SK-N-SH treated with all-trans-retinoic acid at 6 μM for 48 hours (cell line): ENCODE measurements at regions not wholly inside any gene's neighbourhood (a gene's known extent, or its start where the extent isn't known, plus 50 kb on each side); places are given as distances from the start of the nearest gene placed in this dataset.

Experiments used
- ATAC-seq: fragments of 200-7000 bp; cut with Tn5 transposase; 3 replicates; pipeline ENCODE4 v1.9.1; 2020; ENCODE audit warnings: mild to moderate bottlenecking, moderate library complexity
- ARNTL ChIP-seq: fragments of 450-650 bp; formaldehyde crosslinking; IDR thresholded peaks from 2 replicates; pipeline ENCODE4 v1.5.0; 2020; ENCODE audit warnings: low read depth, mild to moderate bottlenecking, moderate library complexity, borderline replicate concordance
- CSDC2 ChIP-seq: fragments of 250-450 bp; sonication (Bioruptor Pico); IDR thresholded peaks from 2 replicates; pipeline ENCODE4 v1.5.0; 2020; ENCODE audit warnings: mild to moderate bottlenecking, moderate library complexity
- ESRRG ChIP-seq: fragments of 250-450 bp; sonication (Bioruptor Pico); IDR thresholded peaks from 2 replicates; pipeline ENCODE4 v1.6.1; 2021; ENCODE audit warnings: mild to moderate bottlenecking
- ISL1 ChIP-seq: fragments of 250-450 bp; sonication (Bioruptor Pico); IDR thresholded peaks from 2 replicates; pipeline ENCODE4 v2.1.2; 2022; ENCODE audit warnings: mild to moderate bottlenecking, moderate library complexity
- OSR1 ChIP-seq: fragments of 250-450 bp; sonication (Bioruptor Pico); IDR thresholded peaks from 2 replicates; pipeline ENCODE4 v1.8.0; 2022; ENCODE audit warnings: moderate library complexity, mild to moderate bottlenecking, inconsistent platforms
- PPARA ChIP-seq: fragments of 250-450 bp; sonication (Bioruptor Pico); IDR thresholded peaks from 2 replicates; pipeline ENCODE4 v1.5.0; 2020; ENCODE audit warnings: mild to moderate bottlenecking, borderline replicate concordance
- SNAI2 ChIP-seq: fragments of 250-450 bp; sonication (Bioruptor Pico); IDR thresholded peaks from 2 replicates; pipeline ENCODE4 v1.5.0; 2020; ENCODE audit warnings: mild to moderate bottlenecking, moderate library complexity
- TCF4 ChIP-seq: fragments of 250-450 bp; sonication (Bioruptor Pico); IDR thresholded peaks from 2 replicates; pipeline ENCODE4 v1.8.0; 2021; ENCODE audit warnings: mild to moderate bottlenecking, moderate library complexity, borderline replicate concordance
- ZFP3 ChIP-seq: fragments of 250-450 bp; sonication (Bioruptor Pico); IDR thresholded peaks from 2 replicates; pipeline ENCODE4 v1.5.0; 2020; ENCODE audit warnings: mild to moderate bottlenecking, moderate library complexity
- ZFP30 ChIP-seq: fragments of 450-650 bp; formaldehyde crosslinking; IDR thresholded peaks from 2 replicates; pipeline ENCODE4 v1.5.0; 2022; ENCODE audit warnings: mild to moderate bottlenecking, moderate library complexity
- ZNF565 ChIP-seq: fragments of 450-650 bp; formaldehyde crosslinking; conservative IDR thresholded peaks from 2 replicates; pipeline ENCODE4 v1.5.0; 2020; ENCODE audit warnings: low read depth, mild to moderate bottlenecking, moderate library complexity
- ZNF8 ChIP-seq: fragments of 450-650 bp; formaldehyde crosslinking; IDR thresholded peaks from 2 replicates; pipeline ENCODE4 v1.5.0; 2020; ENCODE audit warnings: mild to moderate bottlenecking, moderate library complexity
- TF ChIP-seq, protein P1 (sequence below): fragments of 250-450 bp; sonication (Bioruptor Pico); IDR thresholded peaks from 2 replicates; pipeline ENCODE4 v1.5.1; 2020; ENCODE audit warnings: low read depth, mild to moderate bottlenecking, moderate library complexity
- TF ChIP-seq, protein P2 (sequence below): fragments of 250-450 bp; sonication (Bioruptor Pico); IDR thresholded peaks from 2 replicates; pipeline ENCODE4 v1.8.0; 2021; ENCODE audit warnings: low read depth, mild to moderate bottlenecking, moderate library complexity, borderline replicate concordance
- TF ChIP-seq, protein P3 (sequence below): fragments of 250-450 bp; sonication (Bioruptor Pico); IDR thresholded peaks from 2 replicates; pipeline ENCODE4 v1.8.0; 2020; ENCODE audit warnings: mild to moderate bottlenecking, moderate library complexity, borderline replicate concordance
- TF ChIP-seq, protein P4 (sequence below): fragments of 250-450 bp; sonication (Bioruptor Pico); IDR thresholded peaks from 2 replicates; pipeline ENCODE4 v1.5.1; 2021; ENCODE audit warnings: mild to moderate bottlenecking, moderate library complexity
- TF ChIP-seq, protein P5 (sequence below): fragments of 250-450 bp; sonication (Bioruptor Pico); IDR thresholded peaks from 2 replicates; pipeline ENCODE4 v1.5.0; 2020; ENCODE audit warnings: mild to moderate bottlenecking, moderate library complexity

DNA sequence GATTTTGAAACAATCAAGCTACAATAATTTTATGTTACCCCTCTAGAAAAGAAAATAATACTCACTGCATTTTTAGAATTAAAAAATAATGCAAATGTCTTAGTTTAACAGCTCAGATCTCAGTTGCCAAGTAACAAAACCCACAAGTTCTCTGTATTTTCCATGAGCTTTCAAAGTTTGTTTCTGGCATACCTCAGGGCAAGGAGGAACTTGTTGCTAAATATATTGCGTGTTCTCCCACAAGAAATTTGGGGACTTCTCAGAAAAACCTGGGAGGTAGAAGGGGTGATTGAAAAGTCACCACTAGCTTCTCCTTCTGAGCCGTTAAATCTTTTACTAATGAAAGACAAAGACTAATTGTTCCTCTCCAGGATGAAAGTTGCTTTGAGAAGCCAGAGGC is 236.8 kb upstream of the MARCKS start:
- no peak for ATAC-seq
- no peak for TF ChIP-seq ZNF565 (CRISPR knock-in tag)
- TF ChIP-seq, protein P1, sequence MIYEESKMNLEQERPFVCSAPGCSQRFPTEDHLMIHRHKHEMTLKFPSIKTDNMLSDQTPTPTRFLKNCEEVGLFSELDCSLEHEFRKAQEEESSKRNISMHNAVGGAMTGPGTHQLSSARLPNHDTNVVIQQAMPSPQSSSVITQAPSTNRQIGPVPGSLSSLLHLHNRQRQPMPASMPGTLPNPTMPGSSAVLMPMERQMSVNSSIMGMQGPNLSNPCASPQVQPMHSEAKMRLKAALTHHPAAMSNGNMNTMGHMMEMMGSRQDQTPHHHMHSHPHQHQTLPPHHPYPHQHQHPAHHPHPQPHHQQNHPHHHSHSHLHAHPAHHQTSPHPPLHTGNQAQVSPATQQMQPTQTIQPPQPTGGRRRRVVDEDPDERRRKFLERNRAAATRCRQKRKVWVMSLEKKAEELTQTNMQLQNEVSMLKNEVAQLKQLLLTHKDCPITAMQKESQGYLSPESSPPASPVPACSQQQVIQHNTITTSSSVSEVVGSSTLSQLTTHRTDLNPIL (CRISPR knock-in tag): no peak

DNA sequence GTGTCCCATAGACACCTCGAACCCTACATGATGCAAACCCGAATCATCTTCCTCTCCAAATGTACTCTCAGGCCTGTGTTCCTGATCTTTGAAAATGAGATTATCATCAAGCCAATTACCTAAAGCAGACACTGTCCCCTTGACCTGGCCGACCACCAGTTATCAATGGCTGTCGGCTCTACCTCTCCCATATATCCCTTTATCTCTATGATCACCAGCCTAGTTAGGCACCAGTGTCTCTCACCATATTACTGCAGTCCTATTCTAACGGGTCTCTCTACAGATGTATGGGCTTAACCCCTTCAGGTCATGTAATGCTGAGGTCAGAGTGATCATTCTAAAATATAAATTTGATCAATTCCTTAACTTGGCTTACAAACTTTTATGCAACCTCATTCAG is 234.9 kb upstream of the MARCKS start:
- no peak for ATAC-seq
- TF ChIP-seq ESRRG (CRISPR knock-in tag) (no peak), ZNF565 (CRISPR knock-in tag) (no peak), PPARA (CRISPR knock-in tag) (no peak), ZFP30 (CRISPR knock-in tag) (no peak), OSR1 (CRISPR knock-in tag) (no peak), TCF4 (no peak), ARNTL (CRISPR knock-in tag) (no peak), CSDC2 (CRISPR knock-in tag) (no peak), ISL1 (no peak), SNAI2 (CRISPR knock-in tag) (no peak)
- TF ChIP-seq, protein P1 (CRISPR knock-in tag): no peak
- TF ChIP-seq, protein P2, sequence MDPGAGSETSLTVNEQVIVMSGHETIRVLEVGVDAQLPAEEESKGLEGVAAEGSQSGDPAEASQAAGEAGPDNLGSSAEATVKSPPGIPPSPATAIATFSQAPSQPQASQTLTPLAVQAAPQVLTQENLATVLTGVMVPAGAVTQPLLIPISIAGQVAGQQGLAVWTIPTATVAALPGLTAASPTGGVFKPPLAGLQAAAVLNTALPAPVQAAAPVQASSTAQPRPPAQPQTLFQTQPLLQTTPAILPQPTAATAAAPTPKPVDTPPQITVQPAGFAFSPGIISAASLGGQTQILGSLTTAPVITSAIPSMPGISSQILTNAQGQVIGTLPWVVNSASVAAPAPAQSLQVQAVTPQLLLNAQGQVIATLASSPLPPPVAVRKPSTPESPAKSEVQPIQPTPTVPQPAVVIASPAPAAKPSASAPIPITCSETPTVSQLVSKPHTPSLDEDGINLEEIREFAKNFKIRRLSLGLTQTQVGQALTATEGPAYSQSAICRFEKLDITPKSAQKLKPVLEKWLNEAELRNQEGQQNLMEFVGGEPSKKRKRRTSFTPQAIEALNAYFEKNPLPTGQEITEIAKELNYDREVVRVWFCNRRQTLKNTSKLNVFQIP (CRISPR knock-in tag): no peak
- TF ChIP-seq, protein P3, sequence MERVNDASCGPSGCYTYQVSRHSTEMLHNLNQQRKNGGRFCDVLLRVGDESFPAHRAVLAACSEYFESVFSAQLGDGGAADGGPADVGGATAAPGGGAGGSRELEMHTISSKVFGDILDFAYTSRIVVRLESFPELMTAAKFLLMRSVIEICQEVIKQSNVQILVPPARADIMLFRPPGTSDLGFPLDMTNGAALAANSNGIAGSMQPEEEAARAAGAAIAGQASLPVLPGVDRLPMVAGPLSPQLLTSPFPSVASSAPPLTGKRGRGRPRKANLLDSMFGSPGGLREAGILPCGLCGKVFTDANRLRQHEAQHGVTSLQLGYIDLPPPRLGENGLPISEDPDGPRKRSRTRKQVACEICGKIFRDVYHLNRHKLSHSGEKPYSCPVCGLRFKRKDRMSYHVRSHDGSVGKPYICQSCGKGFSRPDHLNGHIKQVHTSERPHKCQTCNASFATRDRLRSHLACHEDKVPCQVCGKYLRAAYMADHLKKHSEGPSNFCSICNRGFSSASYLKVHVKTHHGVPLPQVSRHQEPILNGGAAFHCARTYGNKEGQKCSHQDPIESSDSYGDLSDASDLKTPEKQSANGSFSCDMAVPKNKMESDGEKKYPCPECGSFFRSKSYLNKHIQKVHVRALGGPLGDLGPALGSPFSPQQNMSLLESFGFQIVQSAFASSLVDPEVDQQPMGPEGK: no peak

DNA sequence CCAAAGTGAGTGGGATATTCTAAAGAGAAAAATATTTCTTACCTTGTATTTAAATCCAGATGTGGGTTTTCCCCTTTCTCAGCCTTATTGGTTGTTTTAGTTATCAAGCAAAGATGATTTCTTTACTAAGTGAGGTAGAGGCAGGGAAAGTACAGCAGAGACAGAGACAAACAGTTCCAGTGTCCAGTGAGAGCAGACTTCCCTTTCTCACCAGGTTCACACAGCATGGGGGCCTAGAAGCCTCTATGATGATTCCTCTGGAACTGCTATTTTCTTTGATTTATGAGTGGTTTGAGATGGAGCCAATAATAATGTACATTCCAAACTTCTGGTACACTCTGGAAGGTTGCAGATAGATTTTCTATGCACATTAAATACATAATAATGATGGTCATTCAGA is 234.0 kb upstream of the MARCKS start:
- ATAC-seq: peak; percentile 60
- no peak for TF ChIP-seq ARNTL (CRISPR knock-in tag)
- TF ChIP-seq ZFP3 (CRISPR knock-in tag): no peak
- TF ChIP-seq, all 23 proteins: peak for 0

DNA sequence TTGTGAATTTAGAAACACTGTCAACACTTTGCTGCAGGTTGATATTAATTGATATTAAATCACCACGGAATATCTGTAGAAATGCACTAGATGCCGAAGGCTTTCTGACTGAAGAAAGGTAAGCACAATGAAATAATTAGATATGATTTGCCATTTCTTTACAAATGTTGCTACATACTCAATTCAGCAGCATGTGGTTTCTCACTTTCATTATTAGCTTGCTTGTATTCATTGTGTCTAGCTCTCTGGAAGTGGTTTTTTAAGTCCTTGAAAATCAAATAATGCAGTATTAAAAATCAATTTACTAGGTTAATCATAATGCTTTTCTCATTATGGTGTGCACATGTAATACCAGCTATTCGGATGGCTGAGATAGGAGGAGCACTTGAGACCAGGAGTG is 231.3 kb upstream of the MARCKS start:
- TF ChIP-seq SNAI2 (CRISPR knock-in tag) (no peak), ZNF8 (no peak), OSR1 (CRISPR knock-in tag) (no peak)
- TF ChIP-seq, protein P3: no peak
- TF ChIP-seq, protein P4, sequence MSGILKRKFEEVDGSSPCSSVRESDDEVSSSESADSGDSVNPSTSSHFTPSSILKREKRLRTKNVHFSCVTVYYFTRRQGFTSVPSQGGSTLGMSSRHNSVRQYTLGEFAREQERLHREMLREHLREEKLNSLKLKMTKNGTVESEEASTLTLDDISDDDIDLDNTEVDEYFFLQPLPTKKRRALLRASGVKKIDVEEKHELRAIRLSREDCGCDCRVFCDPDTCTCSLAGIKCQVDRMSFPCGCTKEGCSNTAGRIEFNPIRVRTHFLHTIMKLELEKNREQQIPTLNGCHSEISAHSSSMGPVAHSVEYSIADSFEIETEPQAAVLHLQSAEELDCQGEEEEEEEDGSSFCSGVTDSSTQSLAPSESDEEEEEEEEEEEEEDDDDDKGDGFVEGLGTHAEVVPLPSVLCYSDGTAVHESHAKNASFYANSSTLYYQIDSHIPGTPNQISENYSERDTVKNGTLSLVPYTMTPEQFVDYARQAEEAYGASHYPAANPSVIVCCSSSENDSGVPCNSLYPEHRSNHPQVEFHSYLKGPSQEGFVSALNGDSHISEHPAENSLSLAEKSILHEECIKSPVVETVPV (CRISPR knock-in tag): no peak
- TF ChIP-seq, protein P5, sequence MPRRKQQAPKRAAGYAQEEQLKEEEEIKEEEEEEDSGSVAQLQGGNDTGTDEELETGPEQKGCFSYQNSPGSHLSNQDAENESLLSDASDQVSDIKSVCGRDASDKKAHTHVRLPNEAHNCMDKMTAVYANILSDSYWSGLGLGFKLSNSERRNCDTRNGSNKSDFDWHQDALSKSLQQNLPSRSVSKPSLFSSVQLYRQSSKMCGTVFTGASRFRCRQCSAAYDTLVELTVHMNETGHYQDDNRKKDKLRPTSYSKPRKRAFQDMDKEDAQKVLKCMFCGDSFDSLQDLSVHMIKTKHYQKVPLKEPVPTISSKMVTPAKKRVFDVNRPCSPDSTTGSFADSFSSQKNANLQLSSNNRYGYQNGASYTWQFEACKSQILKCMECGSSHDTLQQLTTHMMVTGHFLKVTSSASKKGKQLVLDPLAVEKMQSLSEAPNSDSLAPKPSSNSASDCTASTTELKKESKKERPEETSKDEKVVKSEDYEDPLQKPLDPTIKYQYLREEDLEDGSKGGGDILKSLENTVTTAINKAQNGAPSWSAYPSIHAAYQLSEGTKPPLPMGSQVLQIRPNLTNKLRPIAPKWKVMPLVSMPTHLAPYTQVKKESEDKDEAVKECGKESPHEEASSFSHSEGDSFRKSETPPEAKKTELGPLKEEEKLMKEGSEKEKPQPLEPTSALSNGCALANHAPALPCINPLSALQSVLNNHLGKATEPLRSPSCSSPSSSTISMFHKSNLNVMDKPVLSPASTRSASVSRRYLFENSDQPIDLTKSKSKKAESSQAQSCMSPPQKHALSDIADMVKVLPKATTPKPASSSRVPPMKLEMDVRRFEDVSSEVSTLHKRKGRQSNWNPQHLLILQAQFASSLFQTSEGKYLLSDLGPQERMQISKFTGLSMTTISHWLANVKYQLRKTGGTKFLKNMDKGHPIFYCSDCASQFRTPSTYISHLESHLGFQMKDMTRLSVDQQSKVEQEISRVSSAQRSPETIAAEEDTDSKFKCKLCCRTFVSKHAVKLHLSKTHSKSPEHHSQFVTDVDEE (CRISPR knock-in tag): no peak
- no peak for ATAC-seq
